ENCODE measurements at regions not wholly inside any gene's neighbourhood (a gene's known extent, or its start where the extent isn't known, plus 50 kb on each side); places are given as distances from the start of the nearest gene placed in this dataset.

- Mint-ChIP-seq H3K27ac (no peak overlapping the region), H3K9me3 (no peaks in the 10 kb centered on the region), H3K27me3 (peaks cover 49% of the 10 kb centered on the region), H3K4me1 (ENCODE audit: low read depth) (peaks cover 4% of the 10 kb centered on the region), H3K4me3 (no peak overlapping the region), H3K36me3 (ENCODE audit: low read depth) (no peaks in the 10 kb centered on the region)
- DNase-seq: no peak
Measured at GRCh38 chr12:94769776-94770759, 119.7 kb upstream of the TMCC3 start.

- Mint-ChIP-seq H3K27me3 (peaks cover 49% of the 10 kb centered on the region), H3K9me3 (no peaks in the 10 kb centered on the region), H3K36me3 (ENCODE audit: low read depth) (no peaks in the 10 kb centered on the region), H3K27ac (no peak overlapping the region), H3K4me3 (no peak overlapping the region), H3K4me1 (ENCODE audit: low read depth) (peaks cover 4% of the 10 kb centered on the region)
- no peak for DNase-seq
Measured at GRCh38 chr12:94769047-94769420, 118.7 kb upstream of the TMCC3 start.

GRCh38 chr12:94768398-94769046, 118.2 kb upstream of the TMCC3 start:
- Mint-ChIP-seq H3K4me1 (ENCODE audit: low read depth) (peaks cover 4% of the 10 kb centered on the region), H3K4me3 (no peak overlapping the region), H3K27ac (no peak overlapping the region)

GRCh38 chr12:94767956-94768355, 117.6 kb upstream of the TMCC3 start:
- Mint-ChIP-seq H3K27ac (no peak overlapping the region), H3K9me3 (no peaks in the 10 kb centered on the region), H3K4me1 (ENCODE audit: low read depth) (peaks cover 8% of the 10 kb centered on the region), H3K36me3 (ENCODE audit: low read depth) (no peaks in the 10 kb centered on the region), H3K4me3 (no peak overlapping the region), H3K27me3 (peaks cover 49% of the 10 kb centered on the region)
- DNase-seq: no peak

More at GRCh38 chr12:94768398-94769046, 118.2 kb upstream of the TMCC3 start:
- no peak for DNase-seq
- H3K27me3 Mint-ChIP-seq: peaks cover 49% of the 10 kb centered on the region
- no peaks in the 10 kb centered on the region for H3K9me3 Mint-ChIP-seq
- no peaks in the 10 kb centered on the region for H3K36me3 Mint-ChIP-seq (ENCODE audit: low read depth)

GRCh38 chr12:94766397-94766796, 116.0 kb upstream of the TMCC3 start:
- no peak for DNase-seq
- H3K36me3 Mint-ChIP-seq (ENCODE audit: low read depth): no peaks in the 10 kb centered on the region
- H3K4me1 Mint-ChIP-seq (ENCODE audit: low read depth): peaks cover 14% of the 10 kb centered on the region
- H3K9me3 Mint-ChIP-seq: no peaks in the 10 kb centered on the region
- H3K27me3 Mint-ChIP-seq: peaks cover 42% of the 10 kb centered on the region
- H3K4me3 Mint-ChIP-seq: no peak overlapping the region
- H3K27ac Mint-ChIP-seq: no peak overlapping the region

GRCh38 chr12:94763462-94763861, 113.1 kb upstream of the TMCC3 start:
- no peak for DNase-seq
- Mint-ChIP-seq H3K4me3 (no peak overlapping the region), H3K27me3 (peaks cover 23% of the 10 kb centered on the region), H3K36me3 (ENCODE audit: low read depth) (no peaks in the 10 kb centered on the region), H3K9me3 (no peaks in the 10 kb centered on the region), H3K27ac (no peak overlapping the region), H3K4me1 (ENCODE audit: low read depth) (peaks cover 10% of the 10 kb centered on the region)

GRCh38 chr12:94762943-94763342, 112.6 kb upstream of the TMCC3 start:
- no peaks in the 10 kb centered on the region for H3K36me3 Mint-ChIP-seq (ENCODE audit: low read depth)

GRCh38 chr12:94762259-94762942, 112.0 kb upstream of the TMCC3 start:
- no peak overlapping the region for H3K4me3 Mint-ChIP-seq
- no peak overlapping the region for H3K27ac Mint-ChIP-seq

More at GRCh38 chr12:94762943-94763342, 112.6 kb upstream of the TMCC3 start:
- H3K9me3 Mint-ChIP-seq: no peaks in the 10 kb centered on the region
- no peak overlapping the region for H3K4me3 Mint-ChIP-seq
- no peak overlapping the region for H3K27ac Mint-ChIP-seq
- DNase-seq: no peak
- peaks cover 18% of the 10 kb centered on the region for H3K27me3 Mint-ChIP-seq
- peaks cover 10% of the 10 kb centered on the region for H3K4me1 Mint-ChIP-seq (ENCODE audit: low read depth)

GRCh38 chr12:94761559-94761958, 111.2 kb upstream of the TMCC3 start:
- Mint-ChIP-seq H3K27ac (no peak overlapping the region), H3K27me3 (peaks cover 6% of the 10 kb centered on the region), H3K36me3 (ENCODE audit: low read depth) (no peaks in the 10 kb centered on the region), H3K4me3 (no peak overlapping the region), H3K4me1 (ENCODE audit: low read depth) (peaks cover 10% of the 10 kb centered on the region), H3K9me3 (no peaks in the 10 kb centered on the region)
- no peak for DNase-seq

More at GRCh38 chr12:94762259-94762942, 112.0 kb upstream of the TMCC3 start:
- Mint-ChIP-seq H3K4me1 (ENCODE audit: low read depth) (peaks cover 10% of the 10 kb centered on the region), H3K27me3 (peaks cover 13% of the 10 kb centered on the region), H3K36me3 (ENCODE audit: low read depth) (no peaks in the 10 kb centered on the region), H3K9me3 (no peaks in the 10 kb centered on the region)
- DNase-seq: no peak

- Mint-ChIP-seq H3K4me3 (no peak overlapping the region), H3K4me1 (ENCODE audit: low read depth) (peaks cover 10% of the 10 kb centered on the region), H3K27ac (no peak overlapping the region), H3K9me3 (no peaks in the 10 kb centered on the region), H3K36me3 (ENCODE audit: low read depth) (no peaks in the 10 kb centered on the region), H3K27me3 (peaks cover 3% of the 10 kb centered on the region)
- no peak for DNase-seq
Measured at GRCh38 chr12:94760786-94761185, 110.4 kb upstream of the TMCC3 start.

GRCh38 chr12:94756789-94757188, 106.4 kb upstream of the TMCC3 start:
- Mint-ChIP-seq H3K4me3 (no peak overlapping the region), H3K36me3 (ENCODE audit: low read depth) (no peaks in the 10 kb centered on the region), H3K9me3 (no peaks in the 10 kb centered on the region), H3K4me1 (ENCODE audit: low read depth) (peaks cover 3% of the 10 kb centered on the region), H3K27ac (no peak overlapping the region), H3K27me3 (peaks cover 10% of the 10 kb centered on the region)
- no peak for DNase-seq

GRCh38 chr12:94755598-94755997, 105.2 kb upstream of the TMCC3 start:
- H3K36me3 Mint-ChIP-seq (ENCODE audit: low read depth): no peaks in the 10 kb centered on the region
- peaks cover 12% of the 10 kb centered on the region for H3K27me3 Mint-ChIP-seq
- H3K4me1 Mint-ChIP-seq (ENCODE audit: low read depth): no peaks in the 10 kb centered on the region
- no peak overlapping the region for H3K4me3 Mint-ChIP-seq
- DNase-seq: no peak
- no peak overlapping the region for H3K27ac Mint-ChIP-seq
- H3K9me3 Mint-ChIP-seq: no peaks in the 10 kb centered on the region

GRCh38 chr12:94754653-94755052, 104.3 kb upstream of the TMCC3 start:
- Mint-ChIP-seq H3K27me3 (peaks cover 12% of the 10 kb centered on the region), H3K4me1 (ENCODE audit: low read depth) (no peaks in the 10 kb centered on the region), H3K4me3 (no peak overlapping the region), H3K27ac (no peak overlapping the region), H3K36me3 (ENCODE audit: low read depth) (no peaks in the 10 kb centered on the region), H3K9me3 (no peaks in the 10 kb centered on the region)
- DNase-seq: no peak

GRCh38 chr12:94753036-94753679, 102.8 kb upstream of the TMCC3 start:
- H3K27ac Mint-ChIP-seq: no peak overlapping the region
- no peak for DNase-seq
- no peaks in the 10 kb centered on the region for H3K9me3 Mint-ChIP-seq
- H3K4me1 Mint-ChIP-seq (ENCODE audit: low read depth): no peaks in the 10 kb centered on the region
- H3K36me3 Mint-ChIP-seq (ENCODE audit: low read depth): no peaks in the 10 kb centered on the region
- peaks cover 12% of the 10 kb centered on the region for H3K27me3 Mint-ChIP-seq
- no peak overlapping the region for H3K4me3 Mint-ChIP-seq

Measured in activated T-cell treated with anti-CD3 and anti-CD28 coated beads, Interleukin-2, amount 50 U/mL, for 24 hours (primary cell).